ENCODE measurements at regions not wholly inside any gene's neighbourhood (a gene's known extent, or its start where the extent isn't known, plus 50 kb on each side); places are given as distances from the start of the nearest gene placed in this dataset.

- TF ChIP-seq, protein P1, sequence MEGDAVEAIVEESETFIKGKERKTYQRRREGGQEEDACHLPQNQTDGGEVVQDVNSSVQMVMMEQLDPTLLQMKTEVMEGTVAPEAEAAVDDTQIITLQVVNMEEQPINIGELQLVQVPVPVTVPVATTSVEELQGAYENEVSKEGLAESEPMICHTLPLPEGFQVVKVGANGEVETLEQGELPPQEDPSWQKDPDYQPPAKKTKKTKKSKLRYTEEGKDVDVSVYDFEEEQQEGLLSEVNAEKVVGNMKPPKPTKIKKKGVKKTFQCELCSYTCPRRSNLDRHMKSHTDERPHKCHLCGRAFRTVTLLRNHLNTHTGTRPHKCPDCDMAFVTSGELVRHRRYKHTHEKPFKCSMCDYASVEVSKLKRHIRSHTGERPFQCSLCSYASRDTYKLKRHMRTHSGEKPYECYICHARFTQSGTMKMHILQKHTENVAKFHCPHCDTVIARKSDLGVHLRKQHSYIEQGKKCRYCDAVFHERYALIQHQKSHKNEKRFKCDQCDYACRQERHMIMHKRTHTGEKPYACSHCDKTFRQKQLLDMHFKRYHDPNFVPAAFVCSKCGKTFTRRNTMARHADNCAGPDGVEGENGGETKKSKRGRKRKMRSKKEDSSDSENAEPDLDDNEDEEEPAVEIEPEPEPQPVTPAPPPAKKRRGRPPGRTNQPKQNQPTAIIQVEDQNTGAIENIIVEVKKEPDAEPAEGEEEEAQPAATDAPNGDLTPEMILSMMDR (IDR thresholded peaks at IDR 0.05), result no peak
Measured at GRCh38 chr16:66082424-66082823, 284.1 kb upstream of the CDH5 start.

- TF ChIP-seq, protein P1 (IDR thresholded peaks at IDR 0.05), result no peak
Measured at GRCh38 chr16:66081775-66082366, 284.6 kb upstream of the CDH5 start.

DNA sequence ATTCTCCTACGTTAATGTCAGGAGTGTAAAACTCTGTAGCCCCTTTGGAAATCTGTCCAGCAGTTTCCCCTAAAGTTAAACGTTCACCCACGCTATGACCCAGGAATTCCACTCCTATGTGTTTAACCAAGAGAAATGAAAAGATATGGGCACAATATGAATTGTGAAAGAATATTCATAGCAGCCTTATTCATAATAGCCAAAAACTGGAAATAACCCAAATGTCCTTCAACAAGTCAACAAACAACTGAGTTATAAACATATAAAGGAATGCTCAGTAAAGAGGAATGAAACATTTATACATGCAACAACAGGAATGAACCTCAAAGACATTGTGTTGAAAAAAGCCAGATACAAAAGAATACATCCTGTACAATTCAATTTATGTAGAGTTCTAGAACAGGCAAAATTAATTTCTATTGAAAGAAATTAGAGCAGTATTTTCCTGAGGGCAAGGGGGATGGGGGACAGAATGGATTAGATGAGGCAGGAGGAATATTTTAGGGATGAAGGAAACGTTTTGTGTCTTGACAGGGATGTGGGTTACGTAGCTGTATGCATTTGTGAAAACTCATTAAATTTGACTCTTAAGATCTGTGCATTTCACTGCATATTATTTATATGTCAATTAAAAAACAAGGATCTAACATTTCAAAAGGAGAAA is 286.7 kb upstream of the CDH5 start:
- TF ChIP-seq, protein P1 (IDR thresholded peaks at IDR 0.05), result no peak

DNA sequence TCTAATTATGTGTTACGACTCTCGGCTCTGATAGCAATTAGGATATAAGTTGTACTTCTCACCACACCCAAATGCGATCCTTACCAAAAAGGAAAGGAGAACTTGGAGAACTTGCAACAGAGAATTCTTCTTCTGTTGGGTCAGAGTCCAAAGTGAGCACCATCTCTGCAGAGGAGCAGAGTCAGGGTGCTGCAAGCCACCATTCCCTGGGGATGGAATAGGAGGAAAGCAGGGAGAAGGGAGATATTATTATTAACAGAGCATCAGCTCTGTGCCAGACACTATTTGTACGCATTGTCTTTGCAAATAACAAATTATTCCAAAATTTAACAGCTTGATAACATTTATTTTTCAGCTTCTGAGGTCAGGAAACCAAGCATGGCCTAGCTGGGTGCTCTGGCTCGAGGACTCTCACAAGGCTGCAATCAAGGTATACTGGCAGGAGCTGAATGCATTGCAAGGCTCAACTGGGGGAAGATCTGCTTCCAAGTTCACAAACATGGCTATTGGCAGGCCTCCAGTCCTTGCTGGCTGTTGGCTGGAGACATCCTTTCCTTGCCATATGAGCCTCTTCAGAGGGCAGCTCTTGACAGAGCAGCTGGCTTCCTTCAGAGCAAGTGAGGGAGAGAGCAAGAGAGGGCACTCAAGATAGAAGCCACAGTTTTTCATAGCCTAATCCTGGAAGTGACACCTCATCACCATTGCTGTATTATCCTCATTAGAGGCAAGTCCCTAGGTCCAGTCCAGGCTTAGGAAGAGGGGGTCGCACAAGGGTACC is 296.2 kb upstream of the CDH5 start:
- TF ChIP-seq, protein P1 (IDR thresholded peaks at IDR 0.05), result no peak

- TF ChIP-seq, protein P1 (IDR thresholded peaks at IDR 0.05), result no peak
Measured at GRCh38 chr16:66069587-66069986, 296.9 kb upstream of the CDH5 start.

DNA sequence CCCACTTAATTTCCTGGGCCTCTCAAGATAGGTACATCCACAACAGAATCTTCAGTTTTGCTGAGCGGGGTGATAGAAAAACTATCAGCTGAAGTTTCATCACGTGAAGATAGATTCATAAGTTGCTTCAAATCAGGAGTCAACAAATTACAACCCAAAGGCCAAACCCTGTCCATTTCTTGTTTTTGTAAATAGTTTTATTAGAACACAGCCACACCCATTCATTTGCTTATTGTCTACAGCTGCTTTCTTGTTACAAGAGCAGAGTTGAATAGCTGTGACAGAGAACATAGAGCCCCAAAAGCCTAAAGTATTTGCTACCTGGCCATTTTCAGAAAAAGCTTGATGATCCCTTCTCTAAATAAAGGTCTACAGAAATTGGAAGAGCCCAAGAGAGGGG is 300.1 kb upstream of the CDH5 start:
- TF ChIP-seq, protein P1 (IDR thresholded peaks at IDR 0.05), result no peak

GRCh38 chr16:66065925-66066324 is 300.6 kb upstream of the CDH5 start:
- TF ChIP-seq, protein P1 (IDR thresholded peaks at IDR 0.05), result no peak
